Memory B cell (primary cell): ENCODE measurements at regions not wholly inside any gene's neighbourhood (a gene's known extent, or its start where the extent isn't known, plus 50 kb on each side); places are given as distances from the start of the nearest gene placed in this dataset.
"Not testable (repeated sequence)": the region's sequence is repeated elsewhere in the genome, so short reads cannot be mapped to it uniquely, and the experiment has no call there.

ENCODE experiments used
- ATAC-seq: fragments of 150-1000 bp; cut with Tn5 transposase; 2 replicates; pipeline ENCODE4 v1.10.0; 2021; ENCODE audit warnings: low read depth, mild to moderate bottlenecking, moderate library complexity
- DNase-seq, 2 donors: peaks; one replicate each; pipeline ENCODE4 v3.0.0; 2022; ENCODE audit warnings: low spot score in 2 of 2
- H3K27ac Mint-ChIP-seq: one replicate; pipeline ENCODE4 v1.8.0; 2022; ENCODE audit warnings: mild to moderate bottlenecking, moderate library complexity, mixed read lengths
- H3K27me3 Mint-ChIP-seq: one replicate; pipeline ENCODE4 v1.8.0; 2022; ENCODE audit warnings: mixed read lengths
- H3K36me3 Mint-ChIP-seq: one replicate; pipeline ENCODE4 v1.8.0; 2022; ENCODE audit warnings: mild to moderate bottlenecking, mixed read lengths
- H3K4me1 Mint-ChIP-seq: one replicate; pipeline ENCODE4 v1.8.0; 2022; ENCODE audit warnings: mixed read lengths
- H3K4me3 Mint-ChIP-seq: one replicate; pipeline ENCODE4 v1.8.0; 2022; ENCODE audit warnings: mild to moderate bottlenecking, moderate library complexity, mixed read lengths
- H3K9me3 Mint-ChIP-seq: one replicate; pipeline ENCODE4 v1.8.0; 2022; ENCODE audit warnings: mixed read lengths

GRCh38 chr10:113473851-113474250 lies 79.0 kb upstream of the HABP2 start:
- no peak overlapping the region for H3K4me3 Mint-ChIP-seq
- no peak overlapping the region for H3K27ac Mint-ChIP-seq
- peaks cover 8% of the 10 kb centered on the region for H3K9me3 Mint-ChIP-seq
- H3K27me3 Mint-ChIP-seq: peaks cover 9% of the 10 kb centered on the region
- no peak for DNase-seq
- peaks cover 2% of the 10 kb centered on the region for H3K36me3 Mint-ChIP-seq
- no peak for ATAC-seq
- no peaks in the 10 kb centered on the region for H3K4me1 Mint-ChIP-seq

GRCh38 chr10:113474752-113475151 lies 78.1 kb upstream of the HABP2 start:
- DNase-seq (no peak), ATAC-seq (no peak)
- Mint-ChIP-seq H3K27ac (no peak overlapping the region), H3K27me3 (peaks cover 9% of the 10 kb centered on the region), H3K4me1 (no peaks in the 10 kb centered on the region), H3K9me3 (peaks cover 8% of the 10 kb centered on the region), H3K4me3 (no peak overlapping the region), H3K36me3 (peaks cover 2% of the 10 kb centered on the region)

- no peak for DNase-seq
These were observed 77.5 kb upstream of the HABP2 start for GRCh38 chr10:113475381-113475807.

GRCh38 chr10:113476191-113476590 lies 76.7 kb upstream of the HABP2 start:
- DNase-seq (no peak), ATAC-seq (no peak)
- no peak overlapping the region for H3K4me3 Mint-ChIP-seq
- peaks cover 9% of the 10 kb centered on the region for H3K27me3 Mint-ChIP-seq
- no peaks in the 10 kb centered on the region for H3K4me1 Mint-ChIP-seq
- no peak overlapping the region for H3K27ac Mint-ChIP-seq
- H3K36me3 Mint-ChIP-seq: peaks cover 2% of the 10 kb centered on the region
- peaks cover 13% of the 10 kb centered on the region for H3K9me3 Mint-ChIP-seq

More at GRCh38 chr10:113475381-113475807, 77.5 kb upstream of the HABP2 start:
- no peak overlapping the region for H3K27ac Mint-ChIP-seq
- H3K4me3 Mint-ChIP-seq: no peak overlapping the region
- peaks cover 2% of the 10 kb centered on the region for H3K36me3 Mint-ChIP-seq
- H3K4me1 Mint-ChIP-seq: no peaks in the 10 kb centered on the region
- ATAC-seq: no peak
- H3K9me3 Mint-ChIP-seq: peaks cover 12% of the 10 kb centered on the region
- H3K27me3 Mint-ChIP-seq: peaks cover 9% of the 10 kb centered on the region

- H3K27ac Mint-ChIP-seq: no peak overlapping the region
- no peaks in the 10 kb centered on the region for H3K4me1 Mint-ChIP-seq
- peaks cover 11% of the 10 kb centered on the region for H3K9me3 Mint-ChIP-seq
- ATAC-seq: no peak
- no peak for DNase-seq
- H3K4me3 Mint-ChIP-seq: no peak overlapping the region
- H3K27me3 Mint-ChIP-seq: peaks cover 9% of the 10 kb centered on the region
- peaks cover 2% of the 10 kb centered on the region for H3K36me3 Mint-ChIP-seq
These were observed 76.2 kb upstream of the HABP2 start for GRCh38 chr10:113476673-113477072.

- Mint-ChIP-seq H3K9me3 (peaks cover 13% of the 10 kb centered on the region), H3K4me3 (no peak overlapping the region), H3K27ac (no peak overlapping the region), H3K4me1 (no peaks in the 10 kb centered on the region), H3K36me3 (peaks cover 2% of the 10 kb centered on the region), H3K27me3 (peaks cover 9% of the 10 kb centered on the region)
- DNase-seq (no peak), ATAC-seq (no peak)
These were observed 75.4 kb upstream of the HABP2 start for GRCh38 chr10:113477451-113477850.

GRCh38 chr10:113479346-113480080 lies 73.3 kb upstream of the HABP2 start:
- Mint-ChIP-seq H3K4me1 (no peaks in the 10 kb centered on the region), H3K27me3 (peaks cover 6% of the 10 kb centered on the region), H3K27ac (no peak overlapping the region), H3K36me3 (no peaks in the 10 kb centered on the region), H3K4me3 (no peak overlapping the region), H3K9me3 (peaks cover 10% of the 10 kb centered on the region)
- ATAC-seq (no peak), DNase-seq (no peak)

GRCh38 chr10:113480081-113480360 lies 72.8 kb upstream of the HABP2 start:
- Mint-ChIP-seq H3K9me3 (peaks cover 8% of the 10 kb centered on the region), H3K27me3 (peaks cover 3% of the 10 kb centered on the region), H3K36me3 (no peaks in the 10 kb centered on the region), H3K4me3 (no peak overlapping the region), H3K27ac (no peak overlapping the region), H3K4me1 (no peaks in the 10 kb centered on the region)
- DNase-seq (no peak), ATAC-seq (no peak)

- H3K27ac Mint-ChIP-seq: no peak overlapping the region
These were observed 71.9 kb upstream of the HABP2 start for GRCh38 chr10:113480851-113481502.

GRCh38 chr10:113484487-113484886 lies 68.4 kb upstream of the HABP2 start:
- peaks cover 7% of the 10 kb centered on the region for H3K9me3 Mint-ChIP-seq
- no peaks in the 10 kb centered on the region for H3K4me1 Mint-ChIP-seq
- no peak for DNase-seq
- H3K27ac Mint-ChIP-seq: no peak overlapping the region
- H3K36me3 Mint-ChIP-seq: no peaks in the 10 kb centered on the region
- no peak for ATAC-seq
- H3K27me3 Mint-ChIP-seq: peaks cover 2% of the 10 kb centered on the region
- H3K4me3 Mint-ChIP-seq: no peak overlapping the region

More at GRCh38 chr10:113480851-113481502, 71.9 kb upstream of the HABP2 start:
- Mint-ChIP-seq H3K9me3 (peaks cover 7% of the 10 kb centered on the region), H3K4me3 (no peak overlapping the region), H3K36me3 (no peaks in the 10 kb centered on the region), H3K4me1 (no peaks in the 10 kb centered on the region), H3K27me3 (peaks cover 2% of the 10 kb centered on the region)
- ATAC-seq (no peak), DNase-seq (no peak)

GRCh38 chr10:113485736-113486135 lies 67.1 kb upstream of the HABP2 start:
- ATAC-seq: no peak
- Mint-ChIP-seq H3K36me3 (no peaks in the 10 kb centered on the region), H3K4me1 (no peaks in the 10 kb centered on the region)

GRCh38 chr10:113486531-113486930 lies 66.3 kb upstream of the HABP2 start:
- Mint-ChIP-seq H3K9me3 (peaks cover 2% of the 10 kb centered on the region), H3K27ac (no peak overlapping the region), H3K36me3 (no peaks in the 10 kb centered on the region), H3K4me1 (no peaks in the 10 kb centered on the region), H3K27me3 (peaks cover 2% of the 10 kb centered on the region), H3K4me3 (no peak overlapping the region)
- no peak for DNase-seq
- no peak for ATAC-seq

More at GRCh38 chr10:113485736-113486135, 67.1 kb upstream of the HABP2 start:
- Mint-ChIP-seq H3K27ac (no peak overlapping the region), H3K9me3 (peaks cover 2% of the 10 kb centered on the region), H3K27me3 (peaks cover 2% of the 10 kb centered on the region), H3K4me3 (no peak overlapping the region)
- no peak for DNase-seq

- H3K9me3 Mint-ChIP-seq: no peaks in the 10 kb centered on the region
- ATAC-seq (no peak), DNase-seq (no peak)
- no peak overlapping the region for H3K4me3 Mint-ChIP-seq
- H3K27me3 Mint-ChIP-seq: peaks cover 2% of the 10 kb centered on the region
- H3K27ac Mint-ChIP-seq: no peak overlapping the region
- H3K4me1 Mint-ChIP-seq: no peaks in the 10 kb centered on the region
- no peaks in the 10 kb centered on the region for H3K36me3 Mint-ChIP-seq
These were observed 65.7 kb upstream of the HABP2 start for GRCh38 chr10:113487154-113487553.

- Mint-ChIP-seq H3K4me3 (no peak overlapping the region), H3K9me3 (no peaks in the 10 kb centered on the region), H3K36me3 (no peaks in the 10 kb centered on the region), H3K4me1 (no peaks in the 10 kb centered on the region), H3K27me3 (peaks cover 2% of the 10 kb centered on the region), H3K27ac (no peak overlapping the region)
- ATAC-seq (no peak), DNase-seq (no peak)
These were observed 64.7 kb upstream of the HABP2 start for GRCh38 chr10:113488186-113488585.

- DNase-seq, H3K27me3 Mint-ChIP-seq, ATAC-seq, H3K4me1 Mint-ChIP-seq, H3K27ac Mint-ChIP-seq, H3K9me3 Mint-ChIP-seq, H3K36me3 Mint-ChIP-seq, H3K4me3 Mint-ChIP-seq: not testable (repeated sequence)
These were observed 63.3 kb upstream of the HABP2 start for GRCh38 chr10:113489522-113489921.
